MCF 10A (cell line): ENCODE measurements at regions not wholly inside any gene's neighbourhood (a gene's known extent, or its start where the extent isn't known, plus 50 kb on each side); places are given as distances from the start of the nearest gene placed in this dataset.

ENCODE experiments used
- BruUV-seq: library from RNA; stranded (reverse); fragments of 400-500 nt; replicated peaks from 2 replicates; lab custom pipeline; 2021; lab: Mats Ljungman, UMichigan
- CTCF ChIA-PET: fragments of 300-600 bp; sonication (Branson Sonifier 250); formaldehyde crosslinking; extraction: SDS; loops from one replicate; lab custom pipeline; 2021; ENCODE audit warnings: antibody characterized with exemption, inconsistent platforms; lab: Yijun Ruan, JAX
- POLR2A ChIA-PET: fragments of 300-600, 350-650 bp; sonication (Branson Sonifier 250); formaldehyde crosslinking; extraction: SDS; loops from one replicate; lab custom pipeline; 2020; ENCODE audit warnings: antibody characterized with exemption, inconsistent platforms; lab: Yijun Ruan, JAX
- DNase-seq: peaks from one replicate; pipeline ENCODE4 v3.0.0-alpha.2; 2018; ENCODE audit not compliant: unreplicated experiment
- H3K27ac Mint-ChIP-seq: one replicate; pipeline ENCODE4 v1.8.0; 2022; ENCODE audit warnings: mild to moderate bottlenecking, low read depth, mixed read lengths; ENCODE audit not compliant: unreplicated experiment
- H3K27me3 Mint-ChIP-seq: one replicate; pipeline ENCODE4 v1.8.0; 2022; ENCODE audit warnings: mixed read lengths; ENCODE audit not compliant: insufficient read depth, unreplicated experiment
- H3K36me3 Mint-ChIP-seq: one replicate; pipeline ENCODE4 v1.8.0; 2022; ENCODE audit warnings: mild to moderate bottlenecking, moderate library complexity, mixed read lengths; ENCODE audit not compliant: insufficient read depth, unreplicated experiment
- H3K4me1 Mint-ChIP-seq: one replicate; pipeline ENCODE4 v1.8.0; 2022; ENCODE audit warnings: mixed read lengths; ENCODE audit not compliant: insufficient read depth, unreplicated experiment
- H3K4me3 Mint-ChIP-seq: one replicate; pipeline ENCODE4 v1.8.0; 2022; ENCODE audit warnings: mild to moderate bottlenecking, moderate library complexity, mixed read lengths; ENCODE audit not compliant: unreplicated experiment
- H3K9me3 Mint-ChIP-seq: one replicate; pipeline ENCODE4 v1.8.0; 2022; ENCODE audit warnings: mixed read lengths; ENCODE audit not compliant: unreplicated experiment
- intact Hi-C: fragments of 100-400 bp; cut with micrococcal nuclease; formaldehyde crosslinking; loops from 2 replicates; pipeline ENCODE4 v1.14.1; 2022
- TF ChIP-seq, protein P1 (sequence below): fragments of 200-600 bp; IDR thresholded peaks from one replicate; pipeline ENCODE4 v1.8.0; 2022; ENCODE audit warnings: antibody characterized with exemption, mild to moderate bottlenecking; ENCODE audit not compliant: unreplicated experiment

DNA sequence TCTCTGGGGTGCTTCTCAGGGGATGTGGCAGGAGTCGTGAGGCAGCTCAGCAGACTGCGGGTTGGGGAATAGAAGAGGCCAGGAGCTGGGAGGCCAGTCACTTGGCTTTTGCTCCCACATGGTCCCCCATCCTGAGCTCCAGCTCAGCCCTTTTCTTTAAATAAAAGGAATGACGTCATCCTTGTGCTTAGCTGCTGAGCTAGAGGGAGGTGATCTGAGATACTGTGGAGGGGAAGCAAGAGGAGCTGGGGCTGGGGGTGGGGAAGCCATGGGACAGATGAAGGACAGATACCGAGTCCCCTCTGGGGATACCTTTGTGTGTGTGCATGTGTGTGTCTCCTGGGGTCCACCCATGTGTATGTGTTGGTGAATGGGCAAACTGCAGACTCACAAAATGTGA lies 89.0 kb upstream of the ARAP3 start:
- CTCF ChIA-PET: interaction anchor here (0.6 to 2.2 kb wide), 2 partner anchors 9 to 11 kb away, joined by 3 to 5 read pairs; no protein-coding TSS in a partner anchor
- Mint-ChIP-seq H3K4me1 (no peaks in the 10 kb centered on the region), H3K36me3 (no peaks in the 10 kb centered on the region), H3K9me3 (no peaks in the 10 kb centered on the region), H3K4me3 (no peak overlapping the region), H3K27ac (no peak overlapping the region), H3K27me3 (peaks cover 18% of the 10 kb centered on the region)
- intact Hi-C loops: no loop called here
- POLR2A ChIA-PET: interaction anchor here (0.5 to 1.0 kb wide), 3 partner anchors 9 to 695 kb away, joined by 3 read pairs; no protein-coding TSS in a partner anchor
- TF ChIP-seq, protein P1, sequence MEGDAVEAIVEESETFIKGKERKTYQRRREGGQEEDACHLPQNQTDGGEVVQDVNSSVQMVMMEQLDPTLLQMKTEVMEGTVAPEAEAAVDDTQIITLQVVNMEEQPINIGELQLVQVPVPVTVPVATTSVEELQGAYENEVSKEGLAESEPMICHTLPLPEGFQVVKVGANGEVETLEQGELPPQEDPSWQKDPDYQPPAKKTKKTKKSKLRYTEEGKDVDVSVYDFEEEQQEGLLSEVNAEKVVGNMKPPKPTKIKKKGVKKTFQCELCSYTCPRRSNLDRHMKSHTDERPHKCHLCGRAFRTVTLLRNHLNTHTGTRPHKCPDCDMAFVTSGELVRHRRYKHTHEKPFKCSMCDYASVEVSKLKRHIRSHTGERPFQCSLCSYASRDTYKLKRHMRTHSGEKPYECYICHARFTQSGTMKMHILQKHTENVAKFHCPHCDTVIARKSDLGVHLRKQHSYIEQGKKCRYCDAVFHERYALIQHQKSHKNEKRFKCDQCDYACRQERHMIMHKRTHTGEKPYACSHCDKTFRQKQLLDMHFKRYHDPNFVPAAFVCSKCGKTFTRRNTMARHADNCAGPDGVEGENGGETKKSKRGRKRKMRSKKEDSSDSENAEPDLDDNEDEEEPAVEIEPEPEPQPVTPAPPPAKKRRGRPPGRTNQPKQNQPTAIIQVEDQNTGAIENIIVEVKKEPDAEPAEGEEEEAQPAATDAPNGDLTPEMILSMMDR: no peak
- no TSS peak for BruUV-seq
- no peak for DNase-seq

DNA sequence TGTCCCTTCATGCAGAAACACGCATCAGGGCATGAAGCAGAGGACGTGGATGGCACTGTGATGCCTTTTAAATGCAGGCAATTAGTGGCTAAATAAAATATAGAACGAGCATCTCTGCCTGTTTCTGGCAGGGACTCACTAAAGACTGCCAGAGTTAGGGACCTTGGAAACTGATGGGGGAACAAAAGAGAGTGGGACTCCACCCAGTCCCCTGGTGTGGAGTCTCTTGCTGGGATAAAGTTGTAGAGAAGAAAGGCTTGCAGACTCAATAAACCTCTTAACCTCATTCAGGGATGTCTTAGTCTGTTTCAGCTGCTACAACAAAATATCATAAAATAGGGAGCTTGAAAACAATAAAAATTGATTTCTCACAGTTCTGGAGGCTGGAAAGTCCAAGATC lies 87.6 kb upstream of the ARAP3 start:
- TF ChIP-seq, protein P1: no peak
- no peak for DNase-seq
- peaks cover 18% of the 10 kb centered on the region for H3K27me3 Mint-ChIP-seq
- intact Hi-C loops: no loop called here
- no peaks in the 10 kb centered on the region for H3K36me3 Mint-ChIP-seq
- H3K9me3 Mint-ChIP-seq: no peaks in the 10 kb centered on the region
- H3K27ac Mint-ChIP-seq: no peak overlapping the region
- CTCF ChIA-PET: interaction anchor here (0.6 to 0.7 kb wide), 4 partner anchors 19 to 187 kb away, joined by 3 to 4 read pairs (median 4); no protein-coding TSS in a partner anchor
- BruUV-seq: no TSS peak
- POLR2A ChIA-PET: interaction anchor here (0.5 kb wide), 1 partner anchor 281 kb away, joined by 3 read pairs; no protein-coding TSS in a partner anchor
- no peaks in the 10 kb centered on the region for H3K4me1 Mint-ChIP-seq
- H3K4me3 Mint-ChIP-seq: no peak overlapping the region

DNA sequence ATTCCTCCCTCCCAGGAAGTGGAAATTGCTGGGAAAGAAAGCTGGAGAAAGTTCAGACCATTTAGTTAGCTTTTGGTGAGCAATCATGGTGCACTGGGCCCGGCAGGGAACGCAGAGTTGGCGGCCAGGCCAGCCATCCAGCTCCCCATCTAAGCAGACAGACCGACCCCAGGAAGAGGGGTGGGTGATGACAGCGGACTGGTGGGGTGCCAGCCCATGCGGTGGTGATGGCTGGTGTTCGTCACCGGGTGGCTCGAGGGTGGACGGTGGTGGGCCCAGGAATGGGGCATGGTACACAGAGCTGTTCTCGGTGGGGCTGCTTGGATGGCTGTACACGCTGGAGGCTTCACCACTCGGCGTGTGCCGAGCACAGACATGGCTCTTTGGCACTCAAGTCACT lies 85.6 kb upstream of the ARAP3 start:
- H3K9me3 Mint-ChIP-seq: no peaks in the 10 kb centered on the region
- H3K4me1 Mint-ChIP-seq: no peaks in the 10 kb centered on the region
- H3K36me3 Mint-ChIP-seq: no peaks in the 10 kb centered on the region
- no peak overlapping the region for H3K4me3 Mint-ChIP-seq
- intact Hi-C loops: no loop called here
- TF ChIP-seq, protein P1: no peak
- ChIA-PET CTCF (interaction anchor here (1.3 to 1.9 kb wide), 2 partner anchors 11 to 14 kb away, joined by 4 to 12 read pairs; no protein-coding TSS in a partner anchor), POLR2A (no interaction called here)
- no peak for DNase-seq
- no peak overlapping the region for H3K27ac Mint-ChIP-seq
- no TSS peak for BruUV-seq
- peaks cover 32% of the 10 kb centered on the region for H3K27me3 Mint-ChIP-seq

DNA sequence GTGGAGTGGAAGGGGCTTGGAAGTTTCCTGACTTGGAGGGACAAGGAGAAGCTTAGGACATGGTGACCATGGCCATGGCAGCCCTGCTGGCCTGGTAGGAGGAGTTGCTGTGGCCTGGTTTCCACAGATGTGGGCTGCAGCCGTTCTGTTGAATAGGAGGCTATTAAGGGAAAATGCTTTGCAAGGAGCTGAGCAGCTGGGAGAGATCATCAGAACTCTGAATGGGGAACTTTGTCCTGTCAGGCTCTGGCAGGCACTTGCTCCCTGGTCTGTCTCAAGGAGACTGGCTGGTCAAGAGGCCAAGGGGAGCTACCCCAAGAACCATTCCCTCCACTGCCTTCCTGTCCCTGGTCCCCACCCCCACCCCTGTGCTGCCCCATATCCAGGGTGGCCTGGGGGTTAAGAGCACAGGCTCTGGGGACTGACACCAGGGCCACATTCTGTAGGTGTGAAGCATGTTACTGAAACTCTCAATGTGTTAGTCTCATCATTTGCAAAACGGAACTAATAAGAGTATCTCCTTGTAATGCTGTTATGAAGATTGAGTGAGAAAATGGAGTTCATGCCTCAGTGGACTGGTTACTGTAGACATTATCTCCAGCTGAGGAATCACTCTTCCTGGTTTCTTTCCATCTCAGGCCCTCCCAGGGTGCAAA lies 84.0 kb upstream of the ARAP3 start:
- peaks cover 34% of the 10 kb centered on the region for H3K27me3 Mint-ChIP-seq
- ChIA-PET POLR2A (interaction anchor here (0.9 to 1.2 kb wide), 2 partner anchors 10 to 14 kb away, joined by 3 to 4 read pairs; no protein-coding TSS in a partner anchor), CTCF (interaction anchor here (0.9 to 2.1 kb wide), 5 partner anchors 10 to 114 kb away, joined by 3 to 12 read pairs (median 4); no protein-coding TSS in a partner anchor)
- H3K4me1 Mint-ChIP-seq: no peaks in the 10 kb centered on the region
- intact Hi-C loops: no loop called here
- H3K4me3 Mint-ChIP-seq: no peak overlapping the region
- TF ChIP-seq, protein P1: no peak
- H3K27ac Mint-ChIP-seq: no peak overlapping the region
- DNase-seq: no peak
- no peaks in the 10 kb centered on the region for H3K9me3 Mint-ChIP-seq
- BruUV-seq: no TSS peak
- no peaks in the 10 kb centered on the region for H3K36me3 Mint-ChIP-seq
